Transverse colon (tissue), 4 donors: ENCODE measurements at regions not wholly inside any gene's neighbourhood (a gene's known extent, or its start where the extent isn't known, plus 50 kb on each side); places are given as distances from the start of the nearest gene placed in this dataset.

ENCODE experiments used
- DNase-seq: peaks from one replicate; pipeline ENCODE4 v3.0.0-alpha.2; 2019
- H3K27ac ChIP-seq, 4 donors: fragments of 200-600 bp; sonication (generic); 2 replicates each; pipeline ENCODE4 v1.5.1; 2016 to 2018; ENCODE audit warnings: inconsistent platforms in 4 of 4
- H3K27me3 ChIP-seq: fragments of 200-600 bp; sonication (generic); 2 replicates; pipeline ENCODE4 v1.5.1; 2017; ENCODE audit warnings: inconsistent platforms
- H3K36me3 ChIP-seq, 4 donors: fragments of 200-600 bp; sonication (generic); 2 replicates each; pipeline ENCODE4 v1.5.1; 2017 to 2019; ENCODE audit warnings: inconsistent platforms in 4 of 4
- H3K4me1 ChIP-seq, 4 donors: fragments of 200-600 bp; sonication (generic); 2 replicates each; pipeline ENCODE4 v1.5.1; 2017 to 2020; ENCODE audit warnings: inconsistent platforms in 4 of 4
- H3K4me3 ChIP-seq, 4 donors: fragments of 200-600 bp; sonication (generic); 1 replicate in 1 of 4; 2 replicates in 3 of 4; pipeline versions ENCODE4 v1.5.1 to v1.6.1; 2017 to 2019; ENCODE audit warnings: inconsistent platforms in 4 of 4
- H3K9me3 ChIP-seq, 2 donors: fragments of 200-600 bp; sonication (generic); 2 replicates each; pipeline ENCODE4 v1.5.1; 2017 to 2019; ENCODE audit warnings: inconsistent platforms in 2 of 2
- CTCF ChIP-seq, 5 experiments: fragments of 200-600 bp in 3 of 5; fragments of 450-650 bp in 2 of 5; sonication (generic) in 3 of 5; IDR thresholded peaks; 1 replicate in 2 of 5; 2 replicates in 3 of 5; pipeline ENCODE4 v1.5.1; 2016 to 2017; ENCODE audit warnings: antibody characterized with exemption in 5 of 5, inconsistent platforms in 3 of 5, mild to moderate bottlenecking in 2 of 5, moderate library complexity in 1 of 5
- EP300 ChIP-seq: sonication (generic); formaldehyde crosslinking; IDR thresholded peaks from one replicate; pipeline ENCODE4 v1.6.1; 2017; ENCODE audit warnings: antibody characterized with exemption, low read depth
- POLR2A ChIP-seq: fragments of 450-650 bp; IDR thresholded peaks from one replicate; pipeline ENCODE4 v1.6.1; 2016; ENCODE audit warnings: antibody characterized with exemption, mild to moderate bottlenecking, moderate library complexity
- POLR2AphosphoS5 ChIP-seq, 3 donors: sonication (generic); formaldehyde crosslinking; IDR thresholded peaks; one replicate each; pipeline ENCODE4 v1.6.1; 2016; ENCODE audit warnings: antibody characterized with exemption in 3 of 3
- WGBS, 2 donors: methylation state at CpG; one replicate each; pipeline ENCODE4 v1.1.5; 2018; ENCODE audit warnings: low coverage in 1 of 2; 5-methylcytosine and 5-hydroxymethylcytosine counted together
- in situ Hi-C, 4 donors: fragments of 200-750 bp; cut with MboI; loops; one replicate each; pipeline versions ENCODE4 v1.15.0 to v1.15.1; 2017; ENCODE audit warnings: low sequenced_read_pairs in 3 of 4, low pct_ligation_motif_present in 1 of 4, low pct_unique_long_range_greater_than_20kb in 1 of 4
- intact Hi-C: fragments of 100-400 bp; cut with DNase I; formaldehyde crosslinking; loops from one replicate; pipeline ENCODE4 v1.15.1; 2023; ENCODE audit warnings: low total_unique reads

- no peak for TF ChIP-seq POLR2A
- no peaks in the 10 kb centered on the region for H3K4me1 ChIP-seq
- H3K36me3 ChIP-seq, result no peaks in the 10 kb centered on the region
- in situ Hi-C loops, result no loop called here
- H3K27me3 ChIP-seq, result no peaks in the 10 kb centered on the region
- no peak overlapping the region for H3K27ac ChIP-seq
- intact Hi-C loops, result no loop called here
- H3K9me3 ChIP-seq, result no peaks in the 10 kb centered on the region
- no peak overlapping the region for H3K4me3 ChIP-seq
- DNase-seq, result no peak
These were observed 553.9 kb downstream of the SPRY1 start for GRCh38 chr4:123950530-123950929.

GRCh38 chr4:123952530-123953274 lies 556.1 kb downstream of the SPRY1 start:
- Histone ChIP-seq H3K9me3 (no peaks in the 10 kb centered on the region), H3K4me1 (no peaks in the 10 kb centered on the region), H3K27me3 (no peaks in the 10 kb centered on the region), H3K36me3 (no peaks in the 10 kb centered on the region), H3K27ac (no peak overlapping the region), H3K4me3 (no peak overlapping the region)
- intact Hi-C loops (no loop called here), in situ Hi-C loops (no loop called here)
- TF ChIP-seq EP300 (no peak), POLR2A (no peak), POLR2AphosphoS5 (IDR thresholded peaks at IDR 0.05) (no peak), CTCF (IDR thresholded peaks at IDR 0.05) (no peak)
- no peak for DNase-seq
- 51 to 62% methylated on average over 3 of the region's 3 CpGs for WGBS, 2 donors

GRCh38 chr4:123953566-123953965 lies 557.0 kb downstream of the SPRY1 start:
- Histone ChIP-seq H3K9me3 (no peaks in the 10 kb centered on the region), H3K36me3 (no peaks in the 10 kb centered on the region), H3K27me3 (no peaks in the 10 kb centered on the region), H3K4me1 (no peaks in the 10 kb centered on the region), H3K4me3 (no peak overlapping the region), H3K27ac (no peak overlapping the region)
- DNase-seq, result no peak
- WGBS, 2 donors, result 78 to 89% methylated on average over 3 of the region's 3 CpGs
- in situ Hi-C loops, result no loop called here
- intact Hi-C loops, result no loop called here
- no peak for TF ChIP-seq CTCF (IDR thresholded peaks at IDR 0.05)
- no peak for TF ChIP-seq POLR2A

GRCh38 chr4:123954220-123954619 lies 557.6 kb downstream of the SPRY1 start:
- Histone ChIP-seq H3K27ac (no peak overlapping the region), H3K4me1 (no peaks in the 10 kb centered on the region), H3K4me3 (no peak overlapping the region), H3K27me3 (no peaks in the 10 kb centered on the region), H3K9me3 (no peaks in the 10 kb centered on the region), H3K36me3 (no peaks in the 10 kb centered on the region)
- in situ Hi-C loops (no loop called here), intact Hi-C loops (no loop called here)
- no peak for TF ChIP-seq POLR2AphosphoS5 (IDR thresholded peaks at IDR 0.05)
- no peak for TF ChIP-seq POLR2A
- TF ChIP-seq EP300, result no peak
- no peak for TF ChIP-seq CTCF (IDR thresholded peaks at IDR 0.05)
- no peak for DNase-seq
- WGBS, 2 donors, result 88% methylated on average over 3 to 4 of the region's 4 CpGs

GRCh38 chr4:123955167-123955800 lies 558.7 kb downstream of the SPRY1 start:
- no peak for DNase-seq
- Histone ChIP-seq H3K36me3 (no peaks in the 10 kb centered on the region), H3K9me3 (no peaks in the 10 kb centered on the region), H3K27me3 (no peaks in the 10 kb centered on the region), H3K27ac (no peak overlapping the region), H3K4me1 (no peaks in the 10 kb centered on the region), H3K4me3 (no peak overlapping the region)
- in situ Hi-C loops (no loop called here), intact Hi-C loops (no loop called here)
- TF ChIP-seq EP300 (no peak), POLR2AphosphoS5 (IDR thresholded peaks at IDR 0.05) (no peak), POLR2A (no peak), CTCF (IDR thresholded peaks at IDR 0.05) (no peak)
- 73 to 84% methylated on average over 3 of the region's 3 CpGs for WGBS, 2 donors
